Loucy (cell line): ENCODE measurements at regions not wholly inside any gene's neighbourhood (a gene's known extent, or its start where the extent isn't known, plus 50 kb on each side); places are given as distances from the start of the nearest gene placed in this dataset.
A peak's percentile ranks its signal among the peaks of the same experiment; 100 is the strongest.

ENCODE experiments used
- H2AFZ ChIP-seq: fragments of 200-600 bp; sonication (generic); 2 replicates; pipeline ENCODE4 v1.6.0; 2016; ENCODE audit warnings: antibody characterized with exemption, mild to moderate bottlenecking, low read length, moderate library complexity
- H3F3A ChIP-seq: fragments of 200-600 bp; 2 replicates; pipeline ENCODE4 v1.6.0; 2016; ENCODE audit warnings: antibody characterized with exemption, low read depth, mild to moderate bottlenecking
- H3K27me3 ChIP-seq: fragments of 200-600 bp; sonication (generic); 2 replicates; pipeline ENCODE4 v1.6.1; 2014; ENCODE audit warnings: low read length, mild to moderate bottlenecking; ENCODE audit not compliant: insufficient read depth, poor library complexity, severe bottlenecking
- H3K36me3 ChIP-seq: fragments of 200-600 bp; sonication (generic); 2 replicates; pipeline ENCODE4 v1.6.1; 2016; ENCODE audit warnings: low read length; ENCODE audit not compliant: insufficient read depth
- H3K4me1 ChIP-seq: fragments of 200-600 bp; sonication (generic); 2 replicates; pipeline ENCODE4 v1.5.1; 2014; ENCODE audit warnings: low read length, mild to moderate bottlenecking; ENCODE audit not compliant: insufficient read depth, poor library complexity, severe bottlenecking
- H3K4me2 ChIP-seq: fragments of 200-600 bp; sonication (generic); 2 replicates; pipeline ENCODE4 v1.6.0; 2014; ENCODE audit warnings: antibody characterized with exemption, low read length, low read depth, mild to moderate bottlenecking; ENCODE audit not compliant: poor library complexity, severe bottlenecking
- H3K4me3 ChIP-seq: fragments of 200-600 bp; sonication (generic); 2 replicates; pipeline ENCODE4 v1.5.1; 2014; ENCODE audit warnings: low read length, mild to moderate bottlenecking, mixed read lengths; ENCODE audit not compliant: poor library complexity, severe bottlenecking
- H3K79me2 ChIP-seq: fragments of 200-600 bp; sonication (generic); 2 replicates; pipeline ENCODE4 v1.6.1; 2014; ENCODE audit warnings: low read length; ENCODE audit not compliant: insufficient read depth
- H3K9ac ChIP-seq: fragments of 200-600 bp; sonication (generic); 2 replicates; pipeline ENCODE4 v1.6.0; 2014; ENCODE audit warnings: mild to moderate bottlenecking, low read depth, low read length, moderate library complexity; ENCODE audit not compliant: poor library complexity, severe bottlenecking
- H3K9me2 ChIP-seq: fragments of 200-600 bp; sonication (generic); replicated peaks from 2 replicates; pipeline ENCODE4 v1.6.1; 2016; ENCODE audit warnings: low read depth, low read length, mixed read lengths
- H3K9me3 ChIP-seq: fragments of 200-600 bp; sonication (generic); 2 replicates; pipeline ENCODE4 v1.6.1; 2014; ENCODE audit warnings: mild to moderate bottlenecking, antibody characterized with exemption, low read length, low read depth; ENCODE audit not compliant: insufficient read depth
- H4K20me1 ChIP-seq: fragments of 200-600 bp; sonication (generic); 2 replicates; pipeline ENCODE4 v1.6.0; 2014; ENCODE audit warnings: antibody characterized with exemption, low read length, mild to moderate bottlenecking; ENCODE audit not compliant: insufficient read depth, poor library complexity, severe bottlenecking
- EZH2phosphoT487 ChIP-seq: fragments of 200-600 bp; IDR thresholded peaks from 2 replicates; pipeline ENCODE4 v1.6.1; 2018; ENCODE audit warnings: antibody characterized with exemption, mild to moderate bottlenecking, moderate library complexity, borderline replicate concordance
- TF ChIP-seq, protein P1 (sequence below): fragments of 200-600 bp; sonication (generic); conservative IDR thresholded peaks from 2 replicates; pipeline ENCODE4 v1.5.1; 2014; ENCODE audit warnings: mild to moderate bottlenecking, antibody characterized with exemption, low read length

DNA sequence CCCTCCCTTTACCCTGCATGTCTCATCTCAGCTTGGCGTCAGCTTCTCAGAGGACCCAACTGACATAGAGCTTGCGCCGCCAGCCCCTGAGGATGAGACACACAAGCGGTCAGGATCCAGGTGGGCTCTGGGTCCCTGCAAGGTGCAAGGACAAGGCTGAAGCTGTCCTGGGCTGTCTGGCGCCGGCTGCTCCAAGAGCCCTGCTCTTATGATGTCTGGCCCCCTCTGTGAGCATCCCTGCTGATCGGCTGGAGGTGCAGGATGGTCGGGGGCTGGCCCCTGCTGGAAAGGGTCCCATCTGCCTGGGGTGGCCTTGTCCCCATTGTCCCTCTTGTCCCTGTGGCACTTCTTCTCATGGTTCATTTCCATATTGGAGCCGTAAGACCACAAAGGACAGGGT lies 479.0 kb downstream of the NPHP4 start:
- no peak overlapping the region for H3K9ac ChIP-seq
- no peak overlapping the region for H3K4me2 ChIP-seq
- H3K36me3 ChIP-seq = no peaks in the 10 kb centered on the region
- no peaks in the 10 kb centered on the region for H3K9me2 ChIP-seq
- no peaks in the 10 kb centered on the region for H3K4me1 ChIP-seq
- H3K27me3 ChIP-seq = no peaks in the 10 kb centered on the region
- no peaks in the 10 kb centered on the region for H3F3A ChIP-seq
- no peak overlapping the region for H3K4me3 ChIP-seq
- no peaks in the 10 kb centered on the region for H3K79me2 ChIP-seq
- TF ChIP-seq EZH2phosphoT487 = no peak
- TF ChIP-seq, protein P1, sequence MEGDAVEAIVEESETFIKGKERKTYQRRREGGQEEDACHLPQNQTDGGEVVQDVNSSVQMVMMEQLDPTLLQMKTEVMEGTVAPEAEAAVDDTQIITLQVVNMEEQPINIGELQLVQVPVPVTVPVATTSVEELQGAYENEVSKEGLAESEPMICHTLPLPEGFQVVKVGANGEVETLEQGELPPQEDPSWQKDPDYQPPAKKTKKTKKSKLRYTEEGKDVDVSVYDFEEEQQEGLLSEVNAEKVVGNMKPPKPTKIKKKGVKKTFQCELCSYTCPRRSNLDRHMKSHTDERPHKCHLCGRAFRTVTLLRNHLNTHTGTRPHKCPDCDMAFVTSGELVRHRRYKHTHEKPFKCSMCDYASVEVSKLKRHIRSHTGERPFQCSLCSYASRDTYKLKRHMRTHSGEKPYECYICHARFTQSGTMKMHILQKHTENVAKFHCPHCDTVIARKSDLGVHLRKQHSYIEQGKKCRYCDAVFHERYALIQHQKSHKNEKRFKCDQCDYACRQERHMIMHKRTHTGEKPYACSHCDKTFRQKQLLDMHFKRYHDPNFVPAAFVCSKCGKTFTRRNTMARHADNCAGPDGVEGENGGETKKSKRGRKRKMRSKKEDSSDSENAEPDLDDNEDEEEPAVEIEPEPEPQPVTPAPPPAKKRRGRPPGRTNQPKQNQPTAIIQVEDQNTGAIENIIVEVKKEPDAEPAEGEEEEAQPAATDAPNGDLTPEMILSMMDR = no peak
- H2AFZ ChIP-seq = no peak overlapping the region
- H3K9me3 ChIP-seq = no peaks in the 10 kb centered on the region
- no peaks in the 10 kb centered on the region for H4K20me1 ChIP-seq

DNA sequence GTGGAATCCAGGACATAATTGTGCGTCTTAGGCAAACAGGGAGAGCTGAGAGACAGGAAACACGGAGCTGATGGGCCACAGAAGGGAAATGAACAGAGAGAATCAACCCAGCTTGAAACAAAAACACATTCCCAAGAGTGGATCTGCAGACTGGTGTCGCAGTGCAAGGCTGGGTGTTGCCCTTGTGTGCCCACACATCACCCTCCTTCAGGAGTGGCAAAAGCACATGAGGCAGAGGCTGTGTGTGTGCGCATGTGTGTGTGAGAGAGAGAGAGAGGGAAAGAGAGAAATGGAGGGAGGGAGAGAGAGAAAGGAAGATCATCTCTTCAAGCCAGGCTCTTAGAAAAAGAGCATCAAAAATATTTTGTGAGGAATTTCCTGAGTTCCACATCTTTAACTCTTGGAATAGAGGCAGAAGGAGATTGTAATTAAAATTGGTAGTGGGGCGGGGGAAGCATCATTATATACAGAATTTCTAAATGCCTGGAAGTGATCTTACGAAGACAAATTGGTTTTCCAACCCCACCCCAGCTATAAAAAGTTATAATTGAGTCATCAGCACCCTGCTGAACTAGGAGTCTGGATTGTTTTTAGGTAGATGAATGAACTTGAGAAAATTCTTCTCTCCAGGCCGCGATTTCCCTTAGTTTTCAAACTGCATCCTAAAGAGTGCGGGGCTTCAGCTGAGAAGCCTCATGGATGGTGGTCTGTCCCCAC lies 480.7 kb downstream of the NPHP4 start:
- Histone ChIP-seq H3K9me2 (no peaks in the 10 kb centered on the region), H2AFZ (no peak overlapping the region), H3K4me3 (no peak overlapping the region), H3K79me2 (no peaks in the 10 kb centered on the region), H3K9me3 (no peaks in the 10 kb centered on the region), H3K36me3 (no peaks in the 10 kb centered on the region), H3K27me3 (no peaks in the 10 kb centered on the region), H3K4me1 (no peaks in the 10 kb centered on the region), H4K20me1 (no peaks in the 10 kb centered on the region), H3F3A (no peaks in the 10 kb centered on the region), H3K4me2 (no peak overlapping the region), H3K9ac (no peak overlapping the region)
- TF ChIP-seq EZH2phosphoT487 = no peak
- TF ChIP-seq, protein P1 = no peak

DNA sequence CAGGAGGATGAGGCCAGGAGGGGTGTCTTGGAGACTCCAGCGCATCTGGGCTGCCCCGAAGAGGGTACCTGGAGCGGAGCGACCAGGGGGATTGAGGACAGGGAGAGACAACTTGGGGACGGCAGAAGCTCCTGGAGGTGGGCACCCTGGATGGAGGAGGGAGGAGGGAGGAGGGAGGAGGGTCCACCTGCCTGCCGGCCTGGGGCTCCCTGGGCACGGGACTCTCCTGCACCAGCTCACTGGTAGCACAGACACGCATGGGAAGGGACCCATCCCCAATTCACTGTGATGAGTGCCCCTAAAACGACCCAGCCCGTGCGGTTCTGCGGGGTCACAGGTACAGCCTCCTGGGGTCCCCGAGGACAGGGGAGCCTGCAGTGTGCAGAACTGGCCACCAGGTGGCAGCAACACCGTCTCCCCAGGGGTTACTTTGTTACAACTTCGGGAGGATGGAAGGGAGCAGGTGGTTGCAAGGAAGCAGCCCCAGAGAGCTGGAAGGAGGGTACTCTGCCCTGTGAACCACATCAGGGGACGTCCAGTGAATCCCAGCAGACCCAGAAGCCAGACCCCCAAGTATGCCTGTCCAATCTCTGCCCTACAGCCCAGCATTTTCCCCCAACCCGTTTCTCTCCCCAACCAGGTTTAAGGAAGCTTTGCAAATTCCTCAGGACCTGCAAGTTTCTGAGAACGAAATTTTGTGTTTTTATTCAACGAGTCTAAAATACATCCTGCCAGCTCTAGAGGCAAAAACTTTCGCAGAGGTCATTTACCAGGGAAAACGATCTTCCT lies 482.4 kb downstream of the NPHP4 start:
- H3K9me3 ChIP-seq = no peaks in the 10 kb centered on the region
- no peaks in the 10 kb centered on the region for H3K36me3 ChIP-seq
- H3K4me3 ChIP-seq = no peak overlapping the region
- H3K4me2 ChIP-seq = no peak overlapping the region
- no peaks in the 10 kb centered on the region for H3K4me1 ChIP-seq
- no peaks in the 10 kb centered on the region for H4K20me1 ChIP-seq
- no peaks in the 10 kb centered on the region for H3K27me3 ChIP-seq
- H3F3A ChIP-seq = no peaks in the 10 kb centered on the region
- no peak overlapping the region for H2AFZ ChIP-seq
- H3K9me2 ChIP-seq = no peaks in the 10 kb centered on the region
- H3K79me2 ChIP-seq = no peaks in the 10 kb centered on the region
- TF ChIP-seq, protein P1 = peak; percentile 98
- no peak for TF ChIP-seq EZH2phosphoT487
- H3K9ac ChIP-seq = no peak overlapping the region
